Left kidney (tissue), 1 donor: ENCODE measurements at regions not wholly inside any gene's neighbourhood (a gene's known extent, or its start where the extent isn't known, plus 50 kb on each side); places are given as distances from the start of the nearest gene placed in this dataset.

Source experiments
- DNase-seq: peaks from one replicate; pipeline ENCODE4 v3.0.0-alpha.2; 2013

DNA sequence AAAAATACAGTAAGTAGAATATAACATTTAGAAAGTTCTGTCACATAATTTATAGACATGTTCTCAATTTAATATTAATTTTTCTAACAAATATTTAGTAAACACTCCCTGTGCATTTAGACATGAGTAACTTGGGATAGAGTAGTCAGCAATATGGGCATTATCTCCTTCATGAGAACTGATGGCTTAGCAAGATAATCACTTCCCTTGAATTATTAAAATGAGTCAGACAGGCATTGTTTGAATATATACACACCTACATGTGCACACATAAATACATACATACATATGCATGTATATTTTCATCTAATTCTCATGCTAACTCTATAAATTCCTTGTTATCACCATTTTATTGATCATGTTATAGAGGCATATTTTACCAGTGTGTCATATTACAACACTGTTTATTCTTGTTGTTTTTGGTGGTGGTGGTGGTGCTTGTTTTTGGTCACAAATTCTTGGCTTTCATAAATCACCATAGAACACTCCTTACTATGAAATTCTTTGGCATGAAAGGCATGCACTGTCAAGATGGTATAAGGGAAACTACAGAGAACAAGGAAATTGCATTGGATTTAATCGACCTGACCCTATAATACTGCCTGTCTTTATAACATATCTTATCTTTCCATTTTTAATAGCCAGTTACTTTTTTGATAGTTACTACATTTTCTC is 434.5 kb upstream of the MANEA start:
- no peak for DNase-seq

DNA sequence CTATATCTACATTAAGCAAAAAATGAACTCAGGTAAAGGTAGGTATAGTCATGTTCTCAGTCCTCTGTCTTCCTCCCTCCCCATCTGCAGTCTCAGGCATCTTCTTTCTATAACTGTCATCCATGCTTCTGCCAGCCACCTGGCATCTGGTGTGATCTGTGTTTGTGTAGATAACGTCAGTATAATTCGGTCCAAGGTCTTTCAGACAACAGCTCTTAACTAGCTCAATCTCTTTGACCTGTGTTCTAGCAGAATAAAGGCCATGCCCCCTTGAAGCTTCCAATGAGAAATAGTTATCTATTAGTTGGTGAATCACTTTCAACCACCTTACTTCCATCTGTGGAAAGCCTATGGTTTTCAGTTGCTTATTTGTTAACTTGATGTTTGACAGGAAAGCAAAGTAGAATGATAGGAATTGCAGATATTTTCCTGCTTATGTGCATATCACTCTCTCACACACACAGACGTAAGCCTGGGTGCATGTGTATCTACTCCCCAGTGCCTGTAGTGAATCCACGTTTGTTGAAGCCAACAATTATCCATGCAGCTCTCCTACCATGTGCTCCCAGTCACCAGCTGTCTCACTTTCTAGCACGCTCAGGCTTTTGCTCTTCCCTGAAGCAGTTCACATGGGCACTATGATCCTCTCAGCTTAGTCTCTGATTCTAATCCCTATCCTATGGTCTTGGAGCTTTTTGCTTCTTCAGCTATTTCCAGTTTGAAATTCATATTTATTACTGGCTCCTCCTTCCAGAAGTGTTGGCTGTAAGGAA is 433.7 kb upstream of the MANEA start:
- DNase-seq: no peak

DNA sequence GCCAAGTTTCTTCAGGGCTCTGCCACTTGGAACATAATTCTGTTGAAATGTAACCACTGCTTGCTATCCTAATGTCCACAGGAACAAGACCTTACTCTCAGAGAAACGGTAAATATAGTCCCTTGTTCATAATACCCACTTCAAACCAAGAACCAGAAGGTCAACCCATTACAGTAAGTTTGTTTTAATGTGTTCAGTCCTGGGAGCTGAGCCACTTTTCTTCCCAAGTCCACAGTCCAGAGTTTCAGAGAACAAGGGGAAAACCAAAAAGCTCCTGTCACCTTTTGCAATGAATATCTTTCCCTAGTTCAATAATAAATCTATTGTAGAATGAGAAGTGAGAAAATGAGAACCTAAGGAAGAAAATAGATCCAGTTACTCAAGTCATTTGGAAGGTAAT is 431.9 kb upstream of the MANEA start:
- DNase-seq: no peak

DNA sequence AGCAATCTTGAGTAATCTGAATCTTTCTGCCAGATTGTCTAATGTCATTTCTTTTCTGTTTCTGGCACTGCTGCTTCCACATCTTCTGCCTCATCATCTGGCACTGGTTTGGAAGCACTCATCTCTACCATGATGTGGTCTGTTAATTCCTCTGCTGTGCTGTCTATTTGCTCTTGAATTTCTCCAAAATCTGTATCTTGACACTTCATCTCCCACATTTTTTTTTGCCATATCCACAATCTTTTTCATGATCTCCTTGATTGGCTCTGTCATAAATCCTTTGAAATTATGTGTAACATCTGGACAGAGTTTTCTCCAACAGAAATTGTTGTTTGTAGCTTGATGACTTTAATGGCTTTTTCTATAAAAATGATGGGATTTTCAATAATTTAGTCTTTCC is 417.8 kb upstream of the MANEA start:
- DNase-seq: no peak

DNA sequence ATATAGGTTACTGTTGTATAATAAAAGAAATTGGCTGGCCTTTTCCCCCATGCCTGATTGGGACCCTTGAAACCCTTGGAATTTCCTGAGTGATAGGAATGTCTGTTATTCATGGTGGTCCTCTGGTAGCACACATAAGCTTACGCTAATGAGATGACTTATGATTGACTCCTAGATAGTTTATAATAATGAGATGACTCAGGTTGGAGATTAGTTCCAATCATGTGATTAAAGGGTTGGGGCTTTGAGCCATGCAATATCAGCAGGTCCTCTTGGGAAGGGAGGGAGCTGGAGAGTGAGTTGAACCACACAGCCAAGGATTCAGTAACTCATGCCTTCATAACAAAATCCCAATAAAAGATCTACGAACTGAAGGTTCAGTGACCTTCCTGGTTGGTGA is 407.6 kb upstream of the MANEA start:
- DNase-seq: no peak

DNA sequence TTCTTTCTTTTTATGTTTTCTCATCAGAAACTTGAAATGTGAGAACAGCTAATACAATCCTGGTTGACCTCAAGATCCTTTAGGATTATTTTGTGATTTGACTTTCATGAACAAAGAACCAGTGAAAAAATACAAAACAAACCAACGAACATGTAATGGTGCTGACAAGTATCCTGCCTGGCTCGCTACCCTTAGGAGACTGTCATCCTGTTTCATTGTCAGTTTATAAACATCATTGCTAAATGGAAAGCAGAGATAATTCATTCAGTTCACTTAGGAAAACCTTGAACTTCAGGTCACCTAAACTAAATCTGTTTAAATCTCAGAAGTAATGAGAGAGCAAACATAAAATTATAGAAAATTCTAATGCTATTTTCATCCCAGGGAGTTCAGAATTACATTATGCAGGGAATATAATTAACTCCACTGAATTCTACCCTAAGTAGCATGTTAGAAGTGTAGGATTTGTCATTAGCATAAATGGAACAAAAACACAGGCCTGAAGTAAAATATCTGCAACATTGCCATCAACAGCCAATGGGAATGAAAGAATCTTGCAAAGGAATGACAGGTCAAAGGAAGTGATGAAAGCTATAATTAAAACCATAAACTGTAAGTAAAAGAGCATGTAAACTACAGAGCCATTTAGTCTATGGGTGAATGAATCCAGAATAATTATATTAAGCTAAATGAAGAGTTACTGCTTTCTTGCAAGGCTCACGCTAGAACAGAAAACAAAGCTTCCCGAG is 401.2 kb upstream of the MANEA start:
- DNase-seq: no peak

DNA sequence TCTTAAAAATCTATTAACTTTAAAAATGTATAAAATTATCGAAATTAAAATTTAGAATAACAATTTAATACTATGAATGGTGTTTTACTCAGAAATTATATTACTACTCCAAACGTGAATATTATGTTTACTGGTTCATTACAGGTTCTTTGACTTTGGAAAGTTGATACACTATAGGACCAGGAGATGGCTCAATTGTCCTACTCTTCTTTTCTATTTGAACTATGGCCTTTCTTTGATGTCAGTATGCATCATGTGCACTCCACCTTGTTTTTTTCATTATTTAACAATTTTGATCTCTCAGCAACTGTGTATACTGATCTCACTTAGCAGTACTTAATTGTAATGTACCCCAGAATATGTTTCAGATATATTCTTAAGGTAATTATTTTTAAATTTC is 391.5 kb upstream of the MANEA start:
- no peak for DNase-seq

DNA sequence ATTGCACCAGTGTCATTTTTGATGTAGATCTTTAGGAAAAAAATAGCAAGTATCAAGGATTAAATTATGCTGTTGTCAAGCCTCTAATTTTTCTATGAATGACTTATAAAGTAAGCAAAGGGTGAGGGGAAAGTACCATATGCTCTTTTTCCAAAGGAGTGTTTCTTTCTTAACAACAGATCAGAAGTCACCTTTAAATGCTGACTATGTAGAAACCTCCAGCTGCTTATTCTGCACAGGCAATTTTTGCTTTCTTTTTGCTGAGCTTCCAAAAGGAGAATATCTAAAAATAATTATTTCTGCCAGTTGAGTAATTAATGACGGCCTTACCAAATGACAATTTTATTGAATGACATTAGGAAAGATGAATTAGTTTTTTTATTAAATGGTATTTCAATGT is 390.6 kb upstream of the MANEA start:
- DNase-seq: no peak

DNA sequence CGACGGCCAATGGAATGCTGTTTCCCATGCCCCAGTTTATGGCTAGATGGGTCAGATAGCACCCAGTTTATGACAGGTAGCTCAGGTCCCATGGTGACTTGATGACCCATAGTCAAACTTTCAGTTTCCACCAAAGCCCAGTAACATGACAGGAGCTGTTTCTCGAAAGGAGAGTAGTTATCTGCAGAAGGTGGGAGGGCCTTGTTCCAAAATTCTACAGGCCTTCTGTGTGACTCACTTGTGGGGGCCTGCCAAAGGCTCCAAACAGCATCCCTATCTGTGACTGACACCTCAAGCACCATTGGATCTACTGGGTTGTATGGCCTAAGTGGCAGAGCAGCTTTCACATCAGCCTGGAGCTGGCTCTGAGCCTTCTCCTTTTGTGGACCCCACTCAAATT is 379.7 kb upstream of the MANEA start:
- no peak for DNase-seq

DNA sequence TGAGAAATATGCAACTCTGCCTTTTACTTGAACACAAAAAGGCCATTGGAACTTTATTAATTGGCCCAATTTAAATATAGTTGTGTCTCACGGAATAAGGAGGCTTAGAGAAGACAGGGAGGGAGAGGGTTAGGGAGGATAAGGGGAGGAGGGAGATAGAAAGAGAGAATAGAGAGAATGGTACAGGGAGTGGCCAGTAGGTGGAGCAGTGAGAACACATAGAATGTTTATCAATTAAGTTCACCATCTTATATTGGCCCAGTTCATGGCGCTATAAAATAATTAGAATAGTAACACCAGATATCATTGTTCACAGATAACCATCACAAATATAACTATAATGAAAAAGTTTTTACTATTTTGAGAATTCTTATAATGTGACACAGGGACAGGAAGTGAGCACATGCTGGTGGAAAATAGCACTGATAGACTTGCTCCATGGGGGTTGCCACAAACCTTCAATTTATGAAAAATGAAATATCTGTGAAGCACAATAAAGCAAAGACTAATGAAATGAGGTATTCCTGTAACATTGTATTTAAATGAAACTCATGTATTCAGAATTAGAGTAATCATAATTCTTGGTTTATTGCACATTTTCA is 374.1 kb upstream of the MANEA start:
- DNase-seq: peak; percentile 19

DNA sequence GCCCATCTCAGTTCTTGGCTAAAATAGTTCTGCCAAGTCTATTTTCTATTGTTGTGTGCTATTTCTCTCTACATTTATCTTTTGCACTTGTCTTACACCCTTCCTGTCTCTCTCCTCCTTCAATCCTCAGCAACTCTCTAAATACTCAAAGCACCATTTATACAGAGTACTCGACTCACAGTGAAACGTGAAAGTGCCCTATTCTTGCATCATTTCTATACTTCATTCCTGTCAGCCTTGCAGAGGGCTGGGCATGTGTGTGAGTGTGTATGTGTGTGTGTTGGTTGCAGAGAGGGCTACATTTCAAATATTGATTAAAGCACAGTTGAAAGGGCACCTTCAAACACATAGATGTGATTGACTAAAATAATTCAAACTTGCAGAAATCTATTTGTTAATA is 373.2 kb upstream of the MANEA start:
- no peak for DNase-seq

DNA sequence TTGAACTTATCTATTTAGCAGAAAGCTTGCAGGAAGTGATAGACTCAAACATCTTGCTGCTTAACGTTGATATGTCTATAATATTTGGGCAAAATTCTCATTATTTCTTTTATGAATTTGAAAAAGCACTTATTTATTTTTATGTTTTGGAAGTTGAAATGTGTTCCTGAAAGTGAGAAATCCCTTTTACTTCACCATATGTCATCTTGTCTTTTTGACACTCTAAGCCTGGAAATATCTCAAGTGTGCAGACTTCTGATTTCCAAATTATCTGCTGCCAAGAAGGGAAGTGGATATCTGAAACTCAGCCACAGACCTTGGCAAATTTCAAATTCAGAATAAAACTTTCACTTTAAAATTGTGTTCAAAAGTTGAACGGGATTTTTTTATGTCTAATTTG is 368.7 kb upstream of the MANEA start:
- DNase-seq: no peak

DNA sequence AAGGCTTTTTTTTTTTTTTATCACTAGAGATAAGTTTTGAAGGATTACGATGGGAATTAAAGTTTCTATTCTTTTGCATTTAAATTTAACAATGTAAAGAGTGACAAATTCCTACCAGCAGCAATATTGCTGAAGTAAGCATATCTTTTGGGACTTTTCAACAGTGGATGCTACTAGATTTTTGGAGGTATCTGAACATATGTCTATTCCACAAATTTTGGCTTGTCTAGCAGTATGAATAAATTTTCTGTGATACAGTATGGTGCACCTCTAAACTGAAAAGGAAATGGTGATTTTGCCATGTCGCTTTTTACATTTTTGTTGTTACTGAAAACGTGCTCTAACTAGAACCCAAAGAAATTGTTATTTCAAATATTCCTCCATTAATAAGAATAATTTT is 368.3 kb upstream of the MANEA start:
- no peak for DNase-seq

DNA sequence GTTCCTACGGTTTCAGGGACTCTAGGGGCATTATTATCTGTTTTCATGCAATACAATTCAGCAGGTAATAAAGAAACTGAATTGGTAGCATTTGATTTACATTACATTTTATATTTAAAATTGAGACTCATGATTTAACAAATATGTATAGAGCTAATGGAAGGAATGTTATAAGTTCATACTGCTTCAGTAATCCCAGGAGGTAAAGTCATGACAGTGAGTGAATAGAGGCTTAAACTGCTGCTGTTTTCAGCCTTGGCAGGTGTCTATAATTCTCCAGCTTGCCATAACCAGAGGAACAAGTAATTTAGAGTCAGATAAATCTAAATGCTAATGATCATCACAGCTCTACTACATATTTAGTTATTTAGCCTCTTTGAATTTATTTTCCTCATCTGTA is 360.8 kb upstream of the MANEA start:
- DNase-seq: no peak

DNA sequence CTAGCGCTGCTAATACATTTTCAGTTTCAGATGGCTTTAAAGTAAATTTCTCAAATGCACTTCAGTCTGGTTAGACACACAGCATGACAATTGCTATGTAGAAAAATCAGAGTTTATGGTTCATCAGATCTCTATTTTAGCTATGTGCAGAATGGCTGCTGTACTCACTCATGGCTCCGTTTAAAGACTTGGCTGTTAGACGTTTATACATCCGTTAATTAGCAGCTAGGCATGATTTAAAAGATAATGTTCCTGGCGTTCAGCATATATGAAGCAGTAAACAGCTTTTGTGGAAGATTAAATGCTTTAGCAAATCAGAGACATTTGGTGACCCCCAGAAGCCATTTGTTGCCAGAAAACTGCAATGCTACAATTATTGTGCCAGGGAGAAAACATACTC is 350.0 kb upstream of the MANEA start:
- no peak for DNase-seq

DNA sequence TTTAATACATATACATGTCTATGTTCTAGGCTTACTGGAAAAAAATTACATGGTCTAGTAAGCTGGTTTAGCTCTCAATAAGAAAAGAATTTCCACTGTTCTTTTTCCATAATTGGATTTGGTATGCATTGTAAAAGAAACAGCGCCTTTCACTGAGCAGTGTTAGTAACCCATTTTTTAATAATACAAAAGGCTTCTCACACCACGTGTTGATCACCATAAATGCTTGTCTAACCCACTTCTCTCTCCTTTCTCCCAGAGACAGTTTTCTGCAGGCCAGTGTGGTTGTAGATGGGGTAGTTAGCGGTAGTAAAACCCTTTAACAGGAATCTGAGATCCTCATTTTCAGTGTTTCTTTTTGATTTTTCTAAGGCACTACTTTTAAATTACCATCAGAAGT is 348.7 kb upstream of the MANEA start:
- DNase-seq: no peak

DNA sequence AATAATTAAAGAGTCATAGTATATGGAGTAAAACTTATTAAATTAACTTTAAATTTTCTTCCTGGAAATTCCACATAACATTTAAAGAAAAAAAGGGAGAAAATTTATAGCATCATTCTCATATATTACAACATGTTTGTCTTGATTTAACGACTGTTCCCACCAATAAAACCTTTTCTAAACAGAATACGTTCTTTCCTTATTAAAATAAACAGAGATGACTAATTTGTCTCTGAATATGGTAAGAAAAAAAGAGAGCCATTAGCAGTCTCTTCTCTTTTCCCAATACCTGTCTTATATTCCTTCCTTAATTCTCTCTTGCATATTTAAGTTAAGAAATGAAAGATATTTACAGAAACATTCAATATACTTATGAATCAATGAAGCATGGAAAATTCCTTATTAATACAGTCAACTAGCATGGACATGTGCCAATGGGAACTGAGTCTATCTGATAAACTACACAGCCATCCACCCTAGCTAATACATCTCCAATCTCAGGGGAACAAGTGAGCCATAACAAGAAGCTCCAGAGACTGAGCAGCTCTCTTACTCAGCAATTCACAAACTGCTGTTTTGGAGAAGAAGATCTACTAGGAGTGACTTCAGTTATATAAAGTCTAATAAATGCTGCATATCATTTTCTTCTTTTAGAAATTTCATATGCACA is 347.1 kb upstream of the MANEA start:
- no peak for DNase-seq

DNA sequence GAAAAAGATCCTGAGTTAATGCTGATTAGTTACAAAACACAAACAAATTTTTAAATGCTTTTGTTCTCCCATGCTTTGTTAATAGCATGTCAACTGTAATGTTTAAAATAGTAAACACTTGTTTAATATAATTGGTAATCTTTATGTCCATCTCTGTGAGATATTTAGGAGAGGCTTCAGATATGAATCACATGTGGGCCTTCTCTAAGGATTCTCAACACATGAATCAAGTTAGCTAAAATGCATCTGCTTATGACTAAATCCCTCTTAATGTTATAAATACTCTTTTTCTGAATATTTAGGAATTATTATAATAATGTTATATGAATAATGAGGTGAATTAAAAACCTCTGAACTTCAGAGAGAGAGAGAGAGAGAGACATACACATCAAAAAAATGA is 345.9 kb upstream of the MANEA start:
- no peak for DNase-seq

DNA sequence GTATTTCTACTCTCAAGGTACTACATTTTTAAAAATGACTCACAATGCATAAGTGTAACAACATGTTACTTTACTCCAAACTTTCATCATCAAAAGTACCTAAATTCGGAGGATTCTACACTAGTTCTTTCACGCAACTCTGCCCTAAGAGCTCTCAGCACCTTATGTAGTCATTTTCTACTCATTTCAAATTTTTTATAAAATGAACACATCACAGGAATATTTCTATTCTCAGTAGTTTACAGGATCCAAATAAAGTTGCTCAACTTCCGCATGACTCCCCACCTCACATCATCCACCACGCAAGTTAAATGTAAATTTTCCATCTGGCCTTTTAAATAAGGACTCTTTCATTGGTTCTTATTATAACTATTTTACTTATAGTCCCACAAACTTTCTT is 344.9 kb upstream of the MANEA start:
- no peak for DNase-seq

DNA sequence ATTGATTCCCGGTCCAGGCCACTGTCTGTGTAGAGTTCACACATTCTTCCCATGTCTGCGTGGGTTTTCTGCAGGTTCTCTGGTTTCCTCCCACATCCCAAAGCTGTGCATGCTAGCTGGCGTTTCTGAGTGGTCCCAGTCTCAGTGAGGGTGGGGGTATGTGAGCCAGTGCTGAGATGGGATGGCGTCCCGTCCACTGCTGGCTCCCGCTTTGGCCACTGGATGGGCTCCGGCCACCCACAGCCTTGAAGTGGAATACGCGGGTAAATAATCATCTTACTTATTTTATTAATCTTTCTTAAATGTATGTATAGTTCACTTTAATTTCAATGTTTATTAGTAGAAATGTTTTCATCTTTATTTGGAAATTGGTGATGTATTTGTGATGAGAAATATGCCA is 343.5 kb upstream of the MANEA start:
- DNase-seq: no peak

DNA sequence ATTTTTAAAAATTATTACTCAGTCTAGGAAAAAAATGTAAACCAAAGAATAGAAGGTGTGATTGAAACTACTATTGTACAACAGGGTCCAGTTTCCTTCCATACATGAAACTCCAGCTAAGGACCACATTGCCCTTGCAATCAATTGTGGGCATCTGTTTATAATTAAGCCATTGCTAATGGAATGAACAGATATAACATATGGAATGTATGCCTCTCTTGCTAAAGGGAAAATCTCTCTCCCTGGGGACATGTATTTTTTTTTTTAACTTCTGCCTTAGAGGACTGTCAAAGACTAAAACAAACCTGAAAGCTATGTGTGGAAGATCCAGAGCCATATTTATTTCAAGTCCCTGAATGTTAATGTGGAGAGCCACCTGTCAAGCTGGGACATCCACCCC is 336.8 kb upstream of the MANEA start:
- DNase-seq: no peak

DNA sequence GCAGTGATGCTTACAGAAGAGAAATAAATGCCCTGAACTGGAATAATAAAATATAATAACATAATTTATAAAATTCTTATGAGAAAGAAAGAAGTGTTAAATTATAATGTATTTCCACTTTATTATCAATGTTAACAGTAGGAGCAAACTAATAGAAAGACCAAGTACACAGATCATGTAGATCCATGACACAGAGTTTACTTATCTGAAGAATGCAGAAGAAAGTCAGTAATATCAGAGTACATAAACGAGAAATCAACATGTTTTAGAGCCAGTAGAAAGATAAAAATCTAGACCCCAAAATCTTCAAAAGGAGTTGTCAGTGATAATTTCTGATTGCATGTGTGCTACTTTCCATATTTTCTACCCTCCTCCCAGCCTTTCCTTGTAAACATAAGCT is 334.8 kb upstream of the MANEA start:
- DNase-seq: no peak

DNA sequence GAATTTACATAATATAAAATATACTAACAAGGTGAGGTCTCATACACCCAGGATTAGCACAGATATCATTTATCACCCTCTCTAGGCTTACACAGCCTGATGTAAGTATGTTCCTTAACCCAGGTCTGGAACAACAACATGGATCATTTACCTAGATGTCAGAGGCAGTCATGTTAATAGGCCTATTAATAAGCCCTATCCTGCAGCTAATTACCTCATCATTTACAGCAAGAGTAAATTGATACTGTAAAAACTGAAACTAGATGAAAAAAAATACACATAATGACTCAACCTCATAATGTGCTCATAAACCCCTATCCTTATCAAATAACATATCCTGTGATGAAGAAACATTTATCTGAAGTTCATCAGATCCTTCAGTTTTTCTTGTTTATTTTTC is 334.3 kb upstream of the MANEA start:
- DNase-seq: no peak
